Endothelial cell of umbilical vein (primary cell): ENCODE measurements at regions not wholly inside any gene's neighbourhood (a gene's known extent, or its start where the extent isn't known, plus 50 kb on each side); places are given as distances from the start of the nearest gene placed in this dataset.

Experiments used
- BruUV-seq: library from RNA; stranded (reverse); fragments of 400-500 nt; replicated peaks from 2 replicates; lab custom pipeline; 2021; lab: Mats Ljungman, UMichigan
- CTCF ChIA-PET: fragments of 300-600, 350-600 bp; sonication (Branson Sonifier 250); formaldehyde crosslinking; loops from one replicate; lab custom pipeline; 2021; ENCODE audit warnings: antibody characterized with exemption, inconsistent platforms; lab: Charles Lee
- POLR2A ChIA-PET: fragments of 300-600, 350-600 bp; sonication (Branson Sonifier 250); formaldehyde crosslinking; loops from one replicate; lab custom pipeline; 2021; ENCODE audit warnings: antibody characterized with exemption, inconsistent platforms; lab: Charles Lee
- DNase-seq: peaks from one replicate; pipeline ENCODE4 v3.0.0-alpha.2; 2011; ENCODE audit warnings: low read depth, low spot score
- FAIRE-seq: peaks from 2 replicates; lab custom pipeline; 2011; peaks lifted over from hg19 to GRCh38; lab: Jason Lieb, UNC
- H2AFZ ChIP-seq: 2 replicates; pipeline ENCODE4 v1.6.0; 2012; ENCODE audit warnings: low read depth, low read length, control low read depth, inconsistent platforms
- H3K27ac ChIP-seq: 2 replicates; pipeline ENCODE4 v1.5.1; 2011; ENCODE audit warnings: low read depth, mild to moderate bottlenecking, control low read depth, low read length, moderate library complexity; ENCODE audit not compliant: insufficient read depth
- H3K27me3 ChIP-seq, 2 experiments: 2 replicates each; pipeline versions ENCODE4 v1.6.0 to v1.6.1; 2011; ENCODE audit warnings: low read length in 2 of 2, mixed read lengths in 1 of 2; ENCODE audit not compliant: control insufficient read depth in 2 of 2, insufficient read depth in 2 of 2
- H3K36me3 ChIP-seq, 2 experiments: 2 replicates in 1 of 2; 3 replicates in 1 of 2; pipeline ENCODE4 v1.5.1; 2011; ENCODE audit warnings: low read length in 2 of 2, mild to moderate bottlenecking in 1 of 2, moderate library complexity in 1 of 2; ENCODE audit not compliant: control insufficient read depth in 2 of 2, insufficient read depth in 2 of 2; ENCODE audit errors: extremely low read depth in 1 of 2
- H3K4me1 ChIP-seq: 3 replicates; pipeline ENCODE4 v1.5.1; 2011; ENCODE audit warnings: mild to moderate bottlenecking, low read length; ENCODE audit not compliant: control insufficient read depth, insufficient read depth; ENCODE audit errors: extremely low read depth
- H3K4me2 ChIP-seq: 2 replicates; pipeline ENCODE4 v1.6.1; 2011; ENCODE audit warnings: low read length, control low read depth, mixed read lengths; ENCODE audit not compliant: insufficient read depth
- H3K4me3 ChIP-seq, 3 experiments: fragments of 200-600 bp in 1 of 3; sonication (generic), shearing (Covaris generic) in 1 of 3; replicated peaks in 1 of 3; 2 replicates each; pipeline ENCODE4 v1.5.1; 2011 to 2016; ENCODE audit warnings: control low read depth in 3 of 3, low read length in 3 of 3, mild to moderate bottlenecking in 2 of 3, inconsistent platforms in 1 of 3, low read depth in 1 of 3, moderate library complexity in 1 of 3; ENCODE audit not compliant: insufficient read depth in 1 of 3
- H3K79me2 ChIP-seq: 2 replicates; pipeline ENCODE4 v1.6.0; 2012; ENCODE audit warnings: low read length, inconsistent platforms; ENCODE audit not compliant: control insufficient read depth, insufficient read depth
- H3K9ac ChIP-seq: replicated peaks from 2 replicates; pipeline ENCODE3; 2011; ENCODE audit warnings: low read length, control low read depth; ENCODE audit not compliant: insufficient read depth; ENCODE audit errors: extremely low read depth
- H3K9me1 ChIP-seq: replicated peaks from 3 replicates; pipeline ENCODE4 v1.6.0; 2011; ENCODE audit warnings: mild to moderate bottlenecking, low read length; ENCODE audit not compliant: control insufficient read depth, insufficient read depth; ENCODE audit errors: extremely low read depth
- H3K9me3 ChIP-seq: replicated peaks from 2 replicates; pipeline ENCODE4 v1.5.1; 2012; ENCODE audit warnings: low read length, inconsistent platforms; ENCODE audit not compliant: control insufficient read depth, insufficient read depth
- H4K20me1 ChIP-seq: replicated peaks from 2 replicates; pipeline ENCODE3; 2011; ENCODE audit warnings: mild to moderate bottlenecking, low read length; ENCODE audit not compliant: control insufficient read depth, insufficient read depth; ENCODE audit errors: extremely low read depth
- CTCF ChIP-seq, 2 donors: IDR thresholded peaks; 1 replicate in 1 of 2; 2 replicates in 1 of 2; pipeline ENCODE4 v1.5.1; 2011; ENCODE audit warnings: low read length in 2 of 2, mild to moderate bottlenecking in 2 of 2, moderate library complexity in 2 of 2, control low read depth in 1 of 2, inconsistent platforms in 1 of 2, low read depth in 1 of 2; ENCODE audit not compliant: insufficient read depth in 1 of 2; ENCODE audit errors: extremely low read depth in 1 of 2
- EZH2 ChIP-seq: IDR thresholded peaks from 2 replicates; pipeline ENCODE4 v1.6.1; 2012; ENCODE audit warnings: borderline replicate concordance, low read depth, mild to moderate bottlenecking, moderate library complexity, low read length, inconsistent platforms; ENCODE audit not compliant: severe bottlenecking
- FOS ChIP-seq: IDR thresholded peaks from 2 replicates; pipeline ENCODE4 v1.6.1; 2011; ENCODE audit warnings: mild to moderate bottlenecking, low read length, moderate library complexity, borderline replicate concordance; ENCODE audit not compliant: insufficient read depth
- GATA2 ChIP-seq: IDR thresholded peaks from 2 replicates; pipeline ENCODE4 v1.7.0; 2011; ENCODE audit warnings: low read depth, mild to moderate bottlenecking, moderate library complexity, mixed read lengths, low read length; ENCODE audit not compliant: insufficient read length, insufficient read depth
- JUN ChIP-seq: IDR thresholded peaks from 2 replicates; pipeline ENCODE4 v1.6.1; 2011; ENCODE audit warnings: borderline replicate concordance, low read depth; ENCODE audit not compliant: insufficient read length, insufficient read depth
- MYC ChIP-seq: IDR thresholded peaks from one replicate; pipeline ENCODE4 v1.6.1; 2011; ENCODE audit warnings: mild to moderate bottlenecking, low read depth, low read length
- POLR2A ChIP-seq: IDR thresholded peaks from 2 replicates; pipeline ENCODE4 v1.6.1; 2012; ENCODE audit warnings: low read depth, mild to moderate bottlenecking, control low read depth, low read length
- POLR2AphosphoS5 ChIP-seq: IDR thresholded peaks from 2 replicates; pipeline ENCODE4 v1.6.1; 2012; ENCODE audit warnings: low read depth, mild to moderate bottlenecking, control low read depth, low read length, moderate library complexity; ENCODE audit not compliant: insufficient read depth
- dilution Hi-C: fragments of 300-500 bp; cut with MboI; formaldehyde crosslinking; loops from one replicate; pipeline ENCODE4 v1.15.0; 2019; ENCODE audit warnings: low sequenced_read_pairs; ENCODE audit not compliant: extremely low pct_ligation_motif_present
- intact Hi-C: fragments of 100-400 bp; cut with micrococcal nuclease; formaldehyde crosslinking; loops from one replicate; pipeline ENCODE4 v1.10.0; 2022
- TF ChIP-seq, protein P1 (sequence below): IDR thresholded peaks from 2 replicates; pipeline ENCODE4 v1.6.1; 2011; ENCODE audit not compliant: insufficient read depth, insufficient read length

- dilution Hi-C loops, result no loop called here
- DNase-seq (no peak), FAIRE-seq (no peak)
- Histone ChIP-seq H3K4me2 (no peak overlapping the region), H4K20me1 (no peaks in the 10 kb centered on the region), H3K27me3 (peaks cover 0 to 5% of the 10 kb centered on the region in 2 experiments), H3K9me3 (no peaks in the 10 kb centered on the region), H2AFZ (no peak overlapping the region), H3K27ac (no peak overlapping the region), H3K4me1 (no peaks in the 10 kb centered on the region), H3K4me3 (no peak overlapping the region), H3K9me1 (no peaks in the 10 kb centered on the region), H3K36me3 (no peaks in the 10 kb centered on the region), H3K9ac (no peak overlapping the region), H3K79me2 (no peaks in the 10 kb centered on the region)
- ChIA-PET CTCF (interaction anchor here (1.6 kb wide), 1 partner anchor 24 kb away, joined by 5 read pairs; no protein-coding TSS in a partner anchor), POLR2A (no interaction called here)
- intact Hi-C loops, result no loop called here
- no peak for TF ChIP-seq POLR2AphosphoS5
- TF ChIP-seq CTCF (IDR thresholded peaks at IDR 0.05; ENCODE audit: extremely low read depth in 1 of 2, insufficient read depth in 1 of 2, low read depth in 1 of 2, low read length in 2 of 2), result no peak
- no peak for TF ChIP-seq JUN
- TF ChIP-seq, protein P1, sequence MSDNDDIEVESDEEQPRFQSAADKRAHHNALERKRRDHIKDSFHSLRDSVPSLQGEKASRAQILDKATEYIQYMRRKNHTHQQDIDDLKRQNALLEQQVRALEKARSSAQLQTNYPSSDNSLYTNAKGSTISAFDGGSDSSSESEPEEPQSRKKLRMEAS, result no peak
- TF ChIP-seq EZH2, result no peak
- TF ChIP-seq FOS, result no peak
- TF ChIP-seq GATA2, result no peak
- no peak for TF ChIP-seq POLR2A
- TF ChIP-seq MYC, result no peak
- no TSS peak for BruUV-seq
Measured at GRCh38 chr14:26938054-26938453, 340.2 kb upstream of the NOVA1 start.
